Effector memory CD8-positive, alpha-beta T cell (primary cell): ENCODE measurements at regions not wholly inside any gene's neighbourhood (a gene's known extent, or its start where the extent isn't known, plus 50 kb on each side); places are given as distances from the start of the nearest gene placed in this dataset.

ENCODE experiments used
- ATAC-seq: fragments of 150-1000 bp; cut with Tn5 transposase; replicated peaks from 2 replicates; pipeline ENCODE4 v1.10.0; 2021; ENCODE audit warnings: mild to moderate bottlenecking, moderate library complexity
- DNase-seq, 3 experiments: peaks; one replicate each; pipeline ENCODE4 v3.0.0; 2021
- H3K27ac Mint-ChIP-seq, 2 donors: one replicate each; pipeline ENCODE4 v1.8.0; 2022; ENCODE audit warnings: mild to moderate bottlenecking in 2 of 2, mixed read lengths in 2 of 2, moderate library complexity in 2 of 2
- H3K27me3 Mint-ChIP-seq, 2 donors: one replicate each; pipeline ENCODE4 v1.8.0; 2022; ENCODE audit warnings: mixed read lengths in 2 of 2
- H3K36me3 Mint-ChIP-seq: one replicate; pipeline ENCODE4 v1.8.0; 2022; ENCODE audit warnings: mild to moderate bottlenecking, moderate library complexity, mixed read lengths; ENCODE audit not compliant: insufficient read depth
- H3K4me1 Mint-ChIP-seq, 2 donors: one replicate each; pipeline ENCODE4 v1.8.0; 2022; ENCODE audit warnings: low read depth in 2 of 2, mixed read lengths in 2 of 2
- H3K4me3 Mint-ChIP-seq, 2 donors: one replicate each; pipeline ENCODE4 v1.8.0; 2022; ENCODE audit warnings: mild to moderate bottlenecking in 2 of 2, mixed read lengths in 2 of 2, moderate library complexity in 2 of 2
- H3K9me3 Mint-ChIP-seq, 2 donors: one replicate each; pipeline ENCODE4 v1.8.0; 2022; ENCODE audit warnings: mixed read lengths in 2 of 2

- no peaks in the 10 kb centered on the region for H3K9me3 Mint-ChIP-seq
- DNase-seq, result no peak
- H3K27me3 Mint-ChIP-seq, result peaks cover 27 to 30% of the 10 kb centered on the region in 2 donors
- no peak overlapping the region for H3K27ac Mint-ChIP-seq
- no peak for ATAC-seq
- H3K4me1 Mint-ChIP-seq, result no peaks in the 10 kb centered on the region
- H3K36me3 Mint-ChIP-seq, result no peaks in the 10 kb centered on the region
- H3K4me3 Mint-ChIP-seq, result no peak overlapping the region
Measured at GRCh38 chr1:209399800-209400199, 183.7 kb upstream of the CAMK1G start.

GRCh38 chr1:209400351-209401220 is 182.9 kb upstream of the CAMK1G start:
- no peaks in the 10 kb centered on the region for H3K9me3 Mint-ChIP-seq
- DNase-seq, result no peak
- no peak overlapping the region for H3K27ac Mint-ChIP-seq
- no peaks in the 10 kb centered on the region for H3K4me1 Mint-ChIP-seq
- peaks cover 19 to 23% of the 10 kb centered on the region in 2 donors for H3K27me3 Mint-ChIP-seq
- no peak overlapping the region for H3K4me3 Mint-ChIP-seq
- no peaks in the 10 kb centered on the region for H3K36me3 Mint-ChIP-seq
- ATAC-seq, result no peak

GRCh38 chr1:209402697-209403096 is 180.8 kb upstream of the CAMK1G start:
- no peak for DNase-seq
- H3K4me3 Mint-ChIP-seq, result no peak overlapping the region
- H3K36me3 Mint-ChIP-seq, result no peaks in the 10 kb centered on the region
- no peak for ATAC-seq
- peaks cover 5 to 7% of the 10 kb centered on the region in 2 donors for H3K27me3 Mint-ChIP-seq
- H3K9me3 Mint-ChIP-seq, result peaks cover 0 to 2% of the 10 kb centered on the region in 2 donors
- no peak overlapping the region for H3K27ac Mint-ChIP-seq
- H3K4me1 Mint-ChIP-seq, result no peaks in the 10 kb centered on the region

GRCh38 chr1:209403921-209404320 is 179.6 kb upstream of the CAMK1G start:
- H3K9me3 Mint-ChIP-seq, result peaks cover 0 to 2% of the 10 kb centered on the region in 2 donors
- no peaks in the 10 kb centered on the region for H3K27me3 Mint-ChIP-seq
- H3K4me3 Mint-ChIP-seq, result no peak overlapping the region
- no peak overlapping the region for H3K27ac Mint-ChIP-seq
- DNase-seq (no peak), ATAC-seq (no peak)
- no peaks in the 10 kb centered on the region for H3K36me3 Mint-ChIP-seq
- no peaks in the 10 kb centered on the region for H3K4me1 Mint-ChIP-seq

- ATAC-seq (no peak), DNase-seq (no peak)
- Mint-ChIP-seq H3K27ac (no peak overlapping the region), H3K9me3 (peaks cover 0 to 2% of the 10 kb centered on the region in 2 donors), H3K4me1 (no peaks in the 10 kb centered on the region), H3K4me3 (no peak overlapping the region), H3K27me3 (no peaks in the 10 kb centered on the region), H3K36me3 (no peaks in the 10 kb centered on the region)
Measured at GRCh38 chr1:209404577-209404976, 178.9 kb upstream of the CAMK1G start.

- ATAC-seq, result no peak
- Mint-ChIP-seq H3K4me3 (no peak overlapping the region), H3K9me3 (peaks cover 0 to 2% of the 10 kb centered on the region in 2 donors), H3K36me3 (no peaks in the 10 kb centered on the region), H3K4me1 (no peaks in the 10 kb centered on the region), H3K27me3 (no peaks in the 10 kb centered on the region), H3K27ac (no peak overlapping the region)
- DNase-seq, result no peak
Measured at GRCh38 chr1:209405183-209405814, 178.2 kb upstream of the CAMK1G start.

- Mint-ChIP-seq H3K9me3 (peaks cover 0 to 2% of the 10 kb centered on the region in 2 donors), H3K4me1 (no peaks in the 10 kb centered on the region), H3K27ac (no peak overlapping the region), H3K4me3 (no peak overlapping the region), H3K27me3 (peaks cover 2 to 3% of the 10 kb centered on the region in 2 donors), H3K36me3 (no peaks in the 10 kb centered on the region)
- DNase-seq, result no peak
- ATAC-seq, result no peak
Measured at GRCh38 chr1:209406168-209406567, 177.3 kb upstream of the CAMK1G start.

- H3K4me1 Mint-ChIP-seq, result no peaks in the 10 kb centered on the region
- H3K4me3 Mint-ChIP-seq, result no peak overlapping the region
- H3K36me3 Mint-ChIP-seq, result no peaks in the 10 kb centered on the region
- peaks cover 6 to 8% of the 10 kb centered on the region in 2 donors for H3K27me3 Mint-ChIP-seq
- no peak for DNase-seq
- peaks cover 0 to 2% of the 10 kb centered on the region in 2 donors for H3K9me3 Mint-ChIP-seq
- H3K27ac Mint-ChIP-seq, result no peak overlapping the region
- ATAC-seq, result no peak
Measured at GRCh38 chr1:209406595-209406994, 176.9 kb upstream of the CAMK1G start.

GRCh38 chr1:209409780-209410179 is 173.7 kb upstream of the CAMK1G start:
- Mint-ChIP-seq H3K4me3 (no peak overlapping the region), H3K9me3 (peaks cover 0 to 2% of the 10 kb centered on the region in 2 donors), H3K36me3 (no peaks in the 10 kb centered on the region), H3K27me3 (peaks cover 20 to 35% of the 10 kb centered on the region in 2 donors), H3K27ac (no peak overlapping the region), H3K4me1 (no peaks in the 10 kb centered on the region)
- ATAC-seq, result no peak
- DNase-seq, result no peak

- no peak overlapping the region for H3K27ac Mint-ChIP-seq
- peaks cover 3% of the 10 kb centered on the region for H3K36me3 Mint-ChIP-seq
- peaks cover 20 to 52% of the 10 kb centered on the region in 2 donors for H3K27me3 Mint-ChIP-seq
- ATAC-seq (no peak), DNase-seq (no peak)
- peaks cover 0 to 2% of the 10 kb centered on the region in 2 donors for H3K9me3 Mint-ChIP-seq
- no peak overlapping the region for H3K4me3 Mint-ChIP-seq
- no peaks in the 10 kb centered on the region for H3K4me1 Mint-ChIP-seq
Measured at GRCh38 chr1:209411491-209411929, 172.0 kb upstream of the CAMK1G start.

GRCh38 chr1:209412036-209412435 is 171.5 kb upstream of the CAMK1G start:
- Mint-ChIP-seq H3K4me3 (no peak overlapping the region), H3K27me3 (peaks cover 20 to 53% of the 10 kb centered on the region in 2 donors), H3K9me3 (peaks cover 0 to 2% of the 10 kb centered on the region in 2 donors), H3K27ac (no peak overlapping the region), H3K4me1 (no peaks in the 10 kb centered on the region), H3K36me3 (peaks cover 3% of the 10 kb centered on the region)
- ATAC-seq, result no peak
- DNase-seq, result no peak

GRCh38 chr1:209412566-209412965 is 170.9 kb upstream of the CAMK1G start:
- Mint-ChIP-seq H3K9me3 (peaks cover 0 to 1% of the 10 kb centered on the region in 2 donors), H3K4me1 (no peaks in the 10 kb centered on the region), H3K36me3 (peaks cover 3% of the 10 kb centered on the region), H3K27ac (no peak overlapping the region), H3K4me3 (no peak overlapping the region), H3K27me3 (peaks cover 20 to 53% of the 10 kb centered on the region in 2 donors)
- DNase-seq (no peak), ATAC-seq (no peak)

- DNase-seq (no peak), ATAC-seq (no peak)
- Mint-ChIP-seq H3K27ac (no peak overlapping the region), H3K4me1 (no peaks in the 10 kb centered on the region), H3K4me3 (no peak overlapping the region), H3K36me3 (peaks cover 3% of the 10 kb centered on the region), H3K9me3 (no peaks in the 10 kb centered on the region), H3K27me3 (peaks cover 20 to 53% of the 10 kb centered on the region in 2 donors)
Measured at GRCh38 chr1:209413062-209413461, 170.5 kb upstream of the CAMK1G start.
